Osteocyte (in vitro differentiated cells): ENCODE measurements at regions not wholly inside any gene's neighbourhood (a gene's known extent, or its start where the extent isn't known, plus 50 kb on each side); places are given as distances from the start of the nearest gene placed in this dataset.

ENCODE experiments used
- DNase-seq: peaks from one replicate; pipeline ENCODE4 v3.0.0; 2021; ENCODE audit warnings: mixed read lengths; ENCODE audit not compliant: unreplicated experiment; ENCODE audit errors: extremely low spot score
- H3K27ac Mint-ChIP-seq: one replicate; pipeline ENCODE4 v1.8.0; 2021; ENCODE audit warnings: mild to moderate bottlenecking, mixed read lengths; ENCODE audit not compliant: unreplicated experiment
- H3K27me3 Mint-ChIP-seq: one replicate; pipeline ENCODE4 v1.8.0; 2021; ENCODE audit warnings: mixed read lengths; ENCODE audit not compliant: unreplicated experiment
- H3K36me3 Mint-ChIP-seq: one replicate; pipeline ENCODE4 v1.8.0; 2021; ENCODE audit warnings: mixed read lengths; ENCODE audit not compliant: unreplicated experiment
- H3K4me1 Mint-ChIP-seq: one replicate; pipeline ENCODE4 v1.8.0; 2021; ENCODE audit warnings: mixed read lengths; ENCODE audit not compliant: unreplicated experiment
- H3K4me3 Mint-ChIP-seq: one replicate; pipeline ENCODE4 v1.8.0; 2021; ENCODE audit warnings: mild to moderate bottlenecking, moderate library complexity, mixed read lengths; ENCODE audit not compliant: unreplicated experiment
- H3K9me3 Mint-ChIP-seq: one replicate; pipeline ENCODE4 v1.8.0; 2021; ENCODE audit warnings: mixed read lengths; ENCODE audit not compliant: unreplicated experiment
- TF ChIP-seq, protein P1 (sequence below): fragments of 200-600 bp; sonication (generic); IDR thresholded peaks from 2 replicates; pipeline ENCODE4 v1.5.0; 2021; ENCODE audit warnings: antibody characterized with exemption, mild to moderate bottlenecking, moderate library complexity

GRCh38 chr2:15006667-15007066 lies 374.1 kb downstream of the LRATD1 start:
- TF ChIP-seq, protein P1, sequence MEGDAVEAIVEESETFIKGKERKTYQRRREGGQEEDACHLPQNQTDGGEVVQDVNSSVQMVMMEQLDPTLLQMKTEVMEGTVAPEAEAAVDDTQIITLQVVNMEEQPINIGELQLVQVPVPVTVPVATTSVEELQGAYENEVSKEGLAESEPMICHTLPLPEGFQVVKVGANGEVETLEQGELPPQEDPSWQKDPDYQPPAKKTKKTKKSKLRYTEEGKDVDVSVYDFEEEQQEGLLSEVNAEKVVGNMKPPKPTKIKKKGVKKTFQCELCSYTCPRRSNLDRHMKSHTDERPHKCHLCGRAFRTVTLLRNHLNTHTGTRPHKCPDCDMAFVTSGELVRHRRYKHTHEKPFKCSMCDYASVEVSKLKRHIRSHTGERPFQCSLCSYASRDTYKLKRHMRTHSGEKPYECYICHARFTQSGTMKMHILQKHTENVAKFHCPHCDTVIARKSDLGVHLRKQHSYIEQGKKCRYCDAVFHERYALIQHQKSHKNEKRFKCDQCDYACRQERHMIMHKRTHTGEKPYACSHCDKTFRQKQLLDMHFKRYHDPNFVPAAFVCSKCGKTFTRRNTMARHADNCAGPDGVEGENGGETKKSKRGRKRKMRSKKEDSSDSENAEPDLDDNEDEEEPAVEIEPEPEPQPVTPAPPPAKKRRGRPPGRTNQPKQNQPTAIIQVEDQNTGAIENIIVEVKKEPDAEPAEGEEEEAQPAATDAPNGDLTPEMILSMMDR = no peak
- no peaks in the 10 kb centered on the region for H3K4me1 Mint-ChIP-seq
- no peak overlapping the region for H3K4me3 Mint-ChIP-seq
- no peaks in the 10 kb centered on the region for H3K9me3 Mint-ChIP-seq
- DNase-seq = no peak
- no peaks in the 10 kb centered on the region for H3K36me3 Mint-ChIP-seq
- H3K27me3 Mint-ChIP-seq = no peaks in the 10 kb centered on the region
- no peak overlapping the region for H3K27ac Mint-ChIP-seq

DNA sequence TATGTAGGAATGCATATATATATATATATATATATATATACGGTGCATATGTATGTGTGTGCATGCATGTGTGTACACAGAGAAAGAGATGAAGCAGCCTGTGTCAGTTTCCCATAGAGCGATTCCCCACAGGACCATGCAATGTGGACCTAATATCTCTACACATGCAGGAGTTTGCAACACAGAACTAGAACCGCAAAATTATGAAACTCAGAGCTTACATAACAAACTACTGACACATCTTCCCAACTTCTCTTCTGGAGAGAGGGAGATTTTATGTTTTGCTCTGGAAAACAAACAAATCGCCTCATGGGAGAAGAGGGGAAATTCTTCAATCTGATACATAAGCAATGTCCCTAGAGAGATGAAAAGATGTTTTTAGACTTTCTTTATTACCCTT lies 377.2 kb downstream of the LRATD1 start:
- H3K9me3 Mint-ChIP-seq = peaks cover 6% of the 10 kb centered on the region
- no peak for DNase-seq

GRCh38 chr2:15010346-15010745 lies 377.8 kb downstream of the LRATD1 start:
- no peak for DNase-seq
- H3K9me3 Mint-ChIP-seq = peaks cover 8% of the 10 kb centered on the region
- no peak overlapping the region for H3K27ac Mint-ChIP-seq
- no peaks in the 10 kb centered on the region for H3K36me3 Mint-ChIP-seq
- no peak overlapping the region for H3K4me3 Mint-ChIP-seq
- H3K4me1 Mint-ChIP-seq = no peaks in the 10 kb centered on the region
- TF ChIP-seq, protein P1 = no peak
- no peaks in the 10 kb centered on the region for H3K27me3 Mint-ChIP-seq

More for the DNA sequence above, 377.2 kb downstream of the LRATD1 start:
- TF ChIP-seq, protein P1 = no peak
- Mint-ChIP-seq H3K27ac (no peak overlapping the region), H3K4me1 (no peaks in the 10 kb centered on the region), H3K4me3 (no peak overlapping the region), H3K36me3 (no peaks in the 10 kb centered on the region), H3K27me3 (no peaks in the 10 kb centered on the region)

GRCh38 chr2:15018814-15019213 lies 386.3 kb downstream of the LRATD1 start:
- H3K27ac Mint-ChIP-seq = no peak overlapping the region
- TF ChIP-seq, protein P1 = no peak
- peaks cover 4% of the 10 kb centered on the region for H3K4me1 Mint-ChIP-seq

GRCh38 chr2:15023221-15023620 lies 390.7 kb downstream of the LRATD1 start:
- H3K4me3 Mint-ChIP-seq = no peak overlapping the region
- DNase-seq = no peak
- H3K27ac Mint-ChIP-seq = no peak overlapping the region
- no peaks in the 10 kb centered on the region for H3K36me3 Mint-ChIP-seq
- peaks cover 4% of the 10 kb centered on the region for H3K4me1 Mint-ChIP-seq
- no peaks in the 10 kb centered on the region for H3K27me3 Mint-ChIP-seq
- H3K9me3 Mint-ChIP-seq = no peaks in the 10 kb centered on the region
- TF ChIP-seq, protein P1 = no peak

More at GRCh38 chr2:15018814-15019213, 386.3 kb downstream of the LRATD1 start:
- Mint-ChIP-seq H3K27me3 (no peaks in the 10 kb centered on the region), H3K36me3 (no peaks in the 10 kb centered on the region), H3K9me3 (peaks cover 16% of the 10 kb centered on the region), H3K4me3 (no peak overlapping the region)
- DNase-seq = no peak
